Gastroesophageal sphincter (tissue), 4 donors: ENCODE measurements at regions not wholly inside any gene's neighbourhood (a gene's known extent, or its start where the extent isn't known, plus 50 kb on each side); places are given as distances from the start of the nearest gene placed in this dataset.

ENCODE experiments used
- ATAC-seq: fragments of 150-250 bp; one replicate; pipeline ENCODE4 v1.9.1; 2016; ENCODE audit warnings: mild to moderate bottlenecking, moderate library complexity
- H3K27ac ChIP-seq, 4 donors: fragments of 200-600 bp; sonication (generic) in 3 of 4; 1 replicate in 3 of 4; 2 replicates in 1 of 4; pipeline ENCODE4 v1.5.1; 2016 to 2019
- H3K27me3 ChIP-seq: fragments of 200-600 bp; sonication (generic); one replicate; pipeline ENCODE4 v1.5.1; 2019
- H3K36me3 ChIP-seq, 2 donors: fragments of 200-600 bp; sonication (generic); one replicate each; pipeline ENCODE4 v1.5.1; 2019; ENCODE audit warnings: control low read depth in 1 of 2
- H3K4me1 ChIP-seq, 3 donors: fragments of 200-600 bp; sonication (generic); 1 replicate in 2 of 3; 2 replicates in 1 of 3; pipeline ENCODE4 v1.5.1; 2016 to 2019; ENCODE audit warnings: control low read depth in 2 of 3
- H3K4me3 ChIP-seq, 2 donors: fragments of 200-600 bp; sonication (generic); one replicate each; pipeline ENCODE4 v1.5.1; 2019; ENCODE audit warnings: mild to moderate bottlenecking in 1 of 2, moderate library complexity in 1 of 2
- H3K9me3 ChIP-seq, 3 donors: fragments of 200-600 bp; sonication (generic); one replicate each; pipeline ENCODE4 v1.5.1; 2017 to 2019; ENCODE audit warnings: control low read depth in 2 of 3
- EP300 ChIP-seq: sonication (generic); formaldehyde crosslinking; IDR thresholded peaks from one replicate; pipeline ENCODE4 v1.6.1; 2017; ENCODE audit warnings: antibody characterized with exemption, mild to moderate bottlenecking
- POLR2A ChIP-seq, 2 donors: fragments of 450-650 bp; IDR thresholded peaks; one replicate each; pipeline ENCODE4 v1.6.1; 2017; ENCODE audit warnings: antibody characterized with exemption in 2 of 2, mild to moderate bottlenecking in 2 of 2, moderate library complexity in 1 of 2
- POLR2AphosphoS5 ChIP-seq: sonication (generic); formaldehyde crosslinking; IDR thresholded peaks from one replicate; pipeline ENCODE4 v1.6.1; 2017; ENCODE audit warnings: antibody characterized with exemption
- whole genome bisulfite sequencing, 2 donors: methylation state at CpG; one replicate each; pipeline ENCODE4 v1.1.5; 2018; ENCODE audit warnings: low coverage in 1 of 2; 5-methylcytosine and 5-hydroxymethylcytosine counted together
- TF ChIP-seq, protein P1 (sequence below), 4 experiments: fragments of 200-600 bp in 2 of 4; fragments of 450-650 bp in 2 of 4; sonication (generic) in 1 of 4; IDR thresholded peaks; one replicate each; pipeline ENCODE4 v1.5.1; 2017 to 2019; ENCODE audit warnings: antibody characterized with exemption in 4 of 4, mild to moderate bottlenecking in 2 of 4, moderate library complexity in 2 of 4

DNA sequence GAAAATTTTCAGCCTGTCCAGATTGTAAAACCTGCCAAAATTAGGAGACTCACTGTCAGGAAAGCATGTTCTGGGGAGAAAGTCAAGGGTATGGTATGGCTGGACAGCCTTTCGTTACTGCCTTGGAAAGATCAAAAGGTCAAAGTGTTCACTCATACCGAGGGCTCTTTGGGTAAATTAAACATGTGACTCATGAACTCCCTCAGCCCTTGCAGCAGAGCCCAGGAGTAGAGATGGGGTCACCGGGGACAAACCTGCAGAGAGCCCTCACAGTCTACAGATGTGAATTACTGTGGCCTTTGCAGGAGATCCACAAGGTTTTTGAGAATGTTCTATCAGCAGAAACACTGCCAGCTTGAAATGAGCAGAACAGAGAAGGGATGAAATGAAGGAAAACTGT lies 275.7 kb downstream of the KLF6 start:
- no peak overlapping the region for H3K4me3 ChIP-seq
- H3K36me3 ChIP-seq: no peaks in the 10 kb centered on the region
- ATAC-seq: no peak
- H3K4me1 ChIP-seq: no peaks in the 10 kb centered on the region
- peaks cover 0 to 8% (median 0%) of the 10 kb centered on the region in 3 donors for H3K9me3 ChIP-seq
- 63 to 68% methylated on average over 2 of the region's 3 CpGs for WGBS, 2 donors
- TF ChIP-seq POLR2A (IDR thresholded peaks at IDR 0.05): no peak
- TF ChIP-seq, protein P1, sequence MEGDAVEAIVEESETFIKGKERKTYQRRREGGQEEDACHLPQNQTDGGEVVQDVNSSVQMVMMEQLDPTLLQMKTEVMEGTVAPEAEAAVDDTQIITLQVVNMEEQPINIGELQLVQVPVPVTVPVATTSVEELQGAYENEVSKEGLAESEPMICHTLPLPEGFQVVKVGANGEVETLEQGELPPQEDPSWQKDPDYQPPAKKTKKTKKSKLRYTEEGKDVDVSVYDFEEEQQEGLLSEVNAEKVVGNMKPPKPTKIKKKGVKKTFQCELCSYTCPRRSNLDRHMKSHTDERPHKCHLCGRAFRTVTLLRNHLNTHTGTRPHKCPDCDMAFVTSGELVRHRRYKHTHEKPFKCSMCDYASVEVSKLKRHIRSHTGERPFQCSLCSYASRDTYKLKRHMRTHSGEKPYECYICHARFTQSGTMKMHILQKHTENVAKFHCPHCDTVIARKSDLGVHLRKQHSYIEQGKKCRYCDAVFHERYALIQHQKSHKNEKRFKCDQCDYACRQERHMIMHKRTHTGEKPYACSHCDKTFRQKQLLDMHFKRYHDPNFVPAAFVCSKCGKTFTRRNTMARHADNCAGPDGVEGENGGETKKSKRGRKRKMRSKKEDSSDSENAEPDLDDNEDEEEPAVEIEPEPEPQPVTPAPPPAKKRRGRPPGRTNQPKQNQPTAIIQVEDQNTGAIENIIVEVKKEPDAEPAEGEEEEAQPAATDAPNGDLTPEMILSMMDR (IDR thresholded peaks at IDR 0.05): no peak
- no peaks in the 10 kb centered on the region for H3K27me3 ChIP-seq
- H3K27ac ChIP-seq: no peak overlapping the region

DNA sequence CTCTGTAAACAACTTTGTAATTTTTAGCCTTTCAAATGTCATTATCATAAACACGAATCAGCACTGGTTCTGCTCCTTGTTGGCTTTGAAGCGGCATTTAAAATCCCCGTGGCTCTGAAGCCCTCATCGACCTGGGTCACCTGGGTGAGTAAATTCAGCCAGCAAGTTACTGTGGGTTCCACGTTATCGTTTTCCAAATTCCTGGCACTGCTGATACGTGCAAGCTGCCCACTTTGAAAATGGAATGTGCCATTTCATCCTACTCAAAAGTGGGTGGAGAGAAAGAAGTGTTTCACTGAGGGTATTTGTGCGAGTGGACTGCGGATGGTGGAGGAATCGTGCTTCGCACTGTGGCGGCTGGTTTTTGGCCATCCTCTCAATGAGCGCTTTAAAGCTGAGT lies 281.7 kb downstream of the KLF6 start:
- Histone ChIP-seq H3K4me1 (peaks cover 0 to 11% (median 0%) of the 10 kb centered on the region in 3 donors), H3K4me3 (no peak overlapping the region), H3K27ac (no peak overlapping the region), H3K36me3 (no peaks in the 10 kb centered on the region), H3K9me3 (no peaks in the 10 kb centered on the region), H3K27me3 (no peaks in the 10 kb centered on the region)
- 86 to 88% methylated on average over 13 of the region's 13 CpGs for WGBS, 2 donors
- TF ChIP-seq, protein P1 (IDR thresholded peaks at IDR 0.05): no peak
- TF ChIP-seq POLR2A (IDR thresholded peaks at IDR 0.05) (no peak), POLR2AphosphoS5 (no peak), EP300 (no peak)
- ATAC-seq: no peak

DNA sequence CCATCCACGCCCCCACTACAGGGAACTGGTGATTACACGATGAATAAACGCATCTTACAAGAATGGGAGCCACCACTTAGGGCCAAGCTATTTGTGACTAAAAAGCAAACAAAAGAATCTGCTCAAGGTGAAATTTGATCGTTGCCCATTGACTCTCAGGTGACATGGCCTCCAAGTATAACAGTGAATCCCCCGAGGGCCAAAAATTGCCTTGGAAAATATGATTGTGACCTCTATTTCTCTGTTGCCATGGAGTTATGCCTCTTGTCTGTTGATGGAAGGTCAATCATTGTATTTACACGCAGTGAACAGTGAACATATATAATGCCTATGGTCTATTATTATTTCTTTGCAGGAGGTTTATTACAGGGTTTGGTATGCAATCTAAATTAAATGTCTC lies 282.3 kb downstream of the KLF6 start:
- ATAC-seq: no peak
- Histone ChIP-seq H3K9me3 (no peaks in the 10 kb centered on the region), H3K4me1 (peaks cover 0 to 11% (median 0%) of the 10 kb centered on the region in 3 donors), H3K36me3 (no peaks in the 10 kb centered on the region), H3K4me3 (no peak overlapping the region), H3K27ac (no peak overlapping the region), H3K27me3 (no peaks in the 10 kb centered on the region)
- WGBS, 2 donors: 77 to 83% methylated on average over 3 to 5 of the region's 6 CpGs
- TF ChIP-seq, protein P1 (IDR thresholded peaks at IDR 0.05): no peak
- TF ChIP-seq POLR2AphosphoS5: no peak
- no peak for TF ChIP-seq EP300
- no peak for TF ChIP-seq POLR2A (IDR thresholded peaks at IDR 0.05)

DNA sequence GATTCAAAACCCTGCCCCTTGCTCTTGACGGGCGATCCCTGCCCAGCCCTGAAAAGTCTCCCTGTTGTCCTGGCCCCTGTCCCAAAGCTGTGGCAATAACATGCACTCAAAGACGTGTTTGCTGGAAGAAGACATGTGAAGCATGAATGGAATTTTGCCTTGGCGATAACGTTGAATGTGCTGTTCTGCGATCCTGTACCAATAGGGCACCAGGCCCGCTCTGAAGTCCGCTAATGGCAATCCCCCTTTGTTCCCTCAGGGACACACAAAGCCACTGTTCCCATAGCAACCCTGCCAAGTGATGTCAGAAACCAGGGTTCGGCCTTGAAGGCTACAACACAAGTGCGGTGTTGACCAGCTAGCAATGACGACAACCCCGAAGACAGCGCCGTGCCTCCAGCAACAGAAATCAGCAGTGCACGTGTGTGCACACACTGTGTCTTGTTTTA lies 284.6 kb downstream of the KLF6 start:
- H3K4me1 ChIP-seq: peaks cover 0 to 11% (median 0%) of the 10 kb centered on the region in 3 donors
- 69 to 76% methylated on average over 15 of the region's 15 CpGs for WGBS, 2 donors
- peak overlapping the region in 2 of 4 donors; percentile 59 for H3K27ac ChIP-seq
- no peak overlapping the region for H3K4me3 ChIP-seq
- TF ChIP-seq, protein P1 (IDR thresholded peaks at IDR 0.05): no peak
- TF ChIP-seq POLR2AphosphoS5: peak; percentile 94
- no peak for TF ChIP-seq EP300
- no peaks in the 10 kb centered on the region for H3K27me3 ChIP-seq
- H3K36me3 ChIP-seq: no peaks in the 10 kb centered on the region
- peak; percentile 81 for ATAC-seq
- H3K9me3 ChIP-seq: no peaks in the 10 kb centered on the region

DNA sequence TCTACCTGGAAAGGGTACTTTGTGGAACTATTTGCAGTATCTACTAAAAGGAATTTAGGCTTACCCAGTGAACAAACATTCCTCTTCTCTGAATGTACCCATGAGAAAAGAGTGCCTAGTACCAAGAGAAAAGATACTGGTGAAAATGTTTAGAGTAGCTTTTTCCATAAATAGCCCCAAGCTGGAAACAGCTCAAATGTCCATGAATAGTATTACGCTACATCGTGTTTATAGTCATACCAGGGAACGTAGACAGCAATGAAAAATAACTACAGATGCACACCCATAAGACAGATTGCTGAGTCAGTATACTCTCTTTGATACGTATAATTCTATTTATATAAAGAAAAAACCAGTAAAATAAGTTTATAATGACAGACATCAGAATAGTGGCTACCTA lies 285.9 kb downstream of the KLF6 start:
- H3K27me3 ChIP-seq: no peaks in the 10 kb centered on the region
- TF ChIP-seq, protein P1 (IDR thresholded peaks at IDR 0.05): no peak
- peak; percentile 30 for TF ChIP-seq POLR2AphosphoS5
- no peak for TF ChIP-seq EP300
- ATAC-seq: no peak
- no peaks in the 10 kb centered on the region for H3K9me3 ChIP-seq
- no peaks in the 10 kb centered on the region for H3K36me3 ChIP-seq
- H3K4me3 ChIP-seq: no peak overlapping the region
- peak overlapping the region in 2 of 4 donors; percentile 39 to 59 for H3K27ac ChIP-seq
- WGBS, 2 donors: 27 to 50% methylated on average over 4 of the region's 4 CpGs
- peaks cover 0 to 11% (median 0%) of the 10 kb centered on the region in 3 donors for H3K4me1 ChIP-seq
